HL-60 (cell line): ENCODE measurements at regions not wholly inside any gene's neighbourhood (a gene's known extent, or its start where the extent isn't known, plus 50 kb on each side); places are given as distances from the start of the nearest gene placed in this dataset.

Experiments used
- POLR2AphosphoS5 ChIP-seq: IDR thresholded peaks from 2 replicates; pipeline ENCODE4 v1.6.1; 2012; ENCODE audit warnings: low read depth
- TF ChIP-seq, protein P1 (sequence below): IDR thresholded peaks from one replicate; pipeline ENCODE4 v1.5.1; 2011; ENCODE audit warnings: low read length, control low read depth, inconsistent platforms; ENCODE audit not compliant: insufficient read depth

DNA sequence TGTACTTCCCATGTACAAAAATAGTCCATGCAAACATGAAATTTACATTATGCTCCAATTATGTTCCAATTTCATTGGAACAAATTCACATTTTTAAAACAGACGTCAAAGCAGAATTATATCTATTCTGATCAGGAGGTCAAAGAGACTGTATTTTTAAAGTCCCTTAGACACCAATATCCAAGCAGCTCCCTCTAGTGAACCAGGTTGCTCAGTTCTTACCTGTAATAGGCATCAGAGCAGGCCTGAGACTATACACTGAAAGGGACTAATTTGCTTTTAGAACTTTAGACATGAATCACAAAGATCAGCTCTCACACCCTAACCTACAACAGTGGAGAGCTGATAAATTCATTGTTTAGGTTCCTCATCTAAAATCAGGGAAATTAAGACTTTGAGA is 273.9 kb downstream of the MBD2 start:
- TF ChIP-seq, protein P1, sequence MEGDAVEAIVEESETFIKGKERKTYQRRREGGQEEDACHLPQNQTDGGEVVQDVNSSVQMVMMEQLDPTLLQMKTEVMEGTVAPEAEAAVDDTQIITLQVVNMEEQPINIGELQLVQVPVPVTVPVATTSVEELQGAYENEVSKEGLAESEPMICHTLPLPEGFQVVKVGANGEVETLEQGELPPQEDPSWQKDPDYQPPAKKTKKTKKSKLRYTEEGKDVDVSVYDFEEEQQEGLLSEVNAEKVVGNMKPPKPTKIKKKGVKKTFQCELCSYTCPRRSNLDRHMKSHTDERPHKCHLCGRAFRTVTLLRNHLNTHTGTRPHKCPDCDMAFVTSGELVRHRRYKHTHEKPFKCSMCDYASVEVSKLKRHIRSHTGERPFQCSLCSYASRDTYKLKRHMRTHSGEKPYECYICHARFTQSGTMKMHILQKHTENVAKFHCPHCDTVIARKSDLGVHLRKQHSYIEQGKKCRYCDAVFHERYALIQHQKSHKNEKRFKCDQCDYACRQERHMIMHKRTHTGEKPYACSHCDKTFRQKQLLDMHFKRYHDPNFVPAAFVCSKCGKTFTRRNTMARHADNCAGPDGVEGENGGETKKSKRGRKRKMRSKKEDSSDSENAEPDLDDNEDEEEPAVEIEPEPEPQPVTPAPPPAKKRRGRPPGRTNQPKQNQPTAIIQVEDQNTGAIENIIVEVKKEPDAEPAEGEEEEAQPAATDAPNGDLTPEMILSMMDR = no peak
- no peak for TF ChIP-seq POLR2AphosphoS5
